GM23338 (cell line): ENCODE measurements at regions not wholly inside any gene's neighbourhood (a gene's known extent, or its start where the extent isn't known, plus 50 kb on each side); places are given as distances from the start of the nearest gene placed in this dataset.

Experiments used
- ATAC-seq: fragments of 200-7000 bp; cut with Tn5 transposase; 3 replicates; pipeline ENCODE4 v1.9.1; 2020
- DNase-seq: peaks from one replicate; pipeline ENCODE4 v3.0.0-alpha.2; 2015; ENCODE audit warnings: low spot score
- H2AFZ ChIP-seq: fragments of 200-600 bp; sonication (generic); 2 replicates; pipeline ENCODE4 v1.8.0; 2016; ENCODE audit warnings: antibody characterized with exemption, mild to moderate bottlenecking, moderate library complexity
- H3F3A ChIP-seq: fragments of 200-600 bp; sonication (generic); replicated peaks from 2 replicates; pipeline ENCODE4 v1.8.0; 2017; ENCODE audit warnings: antibody characterized with exemption, mixed run types, low read depth
- H3K27ac ChIP-seq: fragments of 200-600 bp; sonication (generic); 2 replicates; pipeline ENCODE4 v1.6.1; 2016; ENCODE audit warnings: low read depth
- H3K27me3 ChIP-seq: fragments of 200-600 bp; sonication (generic); 2 replicates; pipeline ENCODE4 v1.8.0; 2016; ENCODE audit warnings: mild to moderate bottlenecking, mixed run types, moderate library complexity; ENCODE audit not compliant: insufficient read depth
- H3K36me3 ChIP-seq: fragments of 200-600 bp; sonication (generic); 2 replicates; pipeline ENCODE4 v1.8.0; 2016; ENCODE audit warnings: mild to moderate bottlenecking; ENCODE audit not compliant: insufficient read depth
- H3K4me1 ChIP-seq: fragments of 200-600 bp; sonication (generic); 2 replicates; pipeline ENCODE4 v1.8.0; 2016; ENCODE audit warnings: mild to moderate bottlenecking, moderate library complexity; ENCODE audit not compliant: insufficient read depth
- H3K4me2 ChIP-seq: fragments of 200-600 bp; sonication (generic); 2 replicates; pipeline ENCODE4 v1.7.1; 2017; ENCODE audit warnings: mixed run types
- H3K4me3 ChIP-seq: fragments of 200-600 bp; sonication (generic); 2 replicates; pipeline ENCODE4 v1.6.1; 2016; ENCODE audit warnings: mixed run types
- H3K79me2 ChIP-seq: fragments of 200-600 bp; sonication (generic); replicated peaks from 2 replicates; pipeline ENCODE4 v1.8.0; 2017; ENCODE audit warnings: mild to moderate bottlenecking; ENCODE audit not compliant: insufficient read depth
- H3K9me2 ChIP-seq: fragments of 200-600 bp; sonication (generic); 2 replicates; pipeline ENCODE4 v1.8.0; 2017; ENCODE audit not compliant: insufficient read depth
- H4K20me1 ChIP-seq: fragments of 200-600 bp; sonication (generic); replicated peaks from 2 replicates; pipeline ENCODE4 v1.8.0; 2017; ENCODE audit warnings: mild to moderate bottlenecking; ENCODE audit not compliant: insufficient read depth
- H3K27ac Mint-ChIP-seq: 2 replicates; pipeline ENCODE4 v1.8.0; 2020; ENCODE audit warnings: inconsistent platforms, mild to moderate bottlenecking, moderate library complexity, mixed read lengths
- H3K27me3 Mint-ChIP-seq: 3 replicates; pipeline ENCODE4 v1.8.0; 2022; ENCODE audit warnings: low read depth, mild to moderate bottlenecking, moderate library complexity, mixed read lengths, inconsistent platforms; ENCODE audit not compliant: insufficient read depth, poor library complexity
- H3K36me3 Mint-ChIP-seq: 3 replicates; pipeline ENCODE4 v1.8.0; 2021; ENCODE audit warnings: low read depth, mild to moderate bottlenecking, inconsistent platforms, moderate library complexity, mixed read lengths
- H3K4me1 Mint-ChIP-seq: 3 replicates; pipeline ENCODE4 v1.8.0; 2020; ENCODE audit warnings: mild to moderate bottlenecking, inconsistent platforms, mixed read lengths
- H3K4me3 Mint-ChIP-seq: 3 replicates; pipeline ENCODE4 v1.8.0; 2021; ENCODE audit warnings: moderate library complexity, mild to moderate bottlenecking, inconsistent platforms, mixed read lengths
- H3K9me3 Mint-ChIP-seq: 3 replicates; pipeline ENCODE4 v1.8.0; 2020; ENCODE audit warnings: moderate library complexity, mild to moderate bottlenecking, inconsistent platforms, mixed read lengths
- CTCF ChIP-seq, 2 experiments: fragments of 200-600 bp in 1 of 2; sonication (generic) in 1 of 2; conservative IDR thresholded peaks; 2 replicates each; pipeline versions ENCODE4 v1.5.1 to v1.6.1; 2016 to 2017; ENCODE audit warnings: antibody characterized with exemption in 2 of 2, low read depth in 2 of 2, mild to moderate bottlenecking in 2 of 2, moderate library complexity in 1 of 2
- EZH2phosphoT487 ChIP-seq: fragments of 200-600 bp; sonication (generic); IDR thresholded peaks from one replicate; pipeline ENCODE4 v1.8.1; 2018; ENCODE audit warnings: antibody characterized with exemption; ENCODE audit not compliant: unreplicated experiment
- NANOG ChIP-seq: IDR thresholded peaks from 2 replicates; pipeline ENCODE4 v1.6.1; 2016; ENCODE audit warnings: antibody characterized with exemption, borderline replicate concordance
- POLR2AphosphoS5 ChIP-seq: IDR thresholded peaks from 2 replicates; pipeline ENCODE4 v1.6.1; 2016; ENCODE audit warnings: antibody characterized with exemption, low read depth
- REST ChIP-seq: IDR thresholded peaks from one replicate; pipeline ENCODE4 v1.6.1; 2018; ENCODE audit warnings: antibody characterized with exemption; ENCODE audit not compliant: unreplicated experiment
- STAT1 ChIP-seq: IDR thresholded peaks from one replicate; pipeline ENCODE4 v1.6.1; 2016; ENCODE audit warnings: antibody characterized with exemption; ENCODE audit not compliant: unreplicated experiment
- ZNF114 ChIP-seq: fragments of 250-450 bp; sonication (Bioruptor Pico); IDR thresholded peaks from 2 replicates; pipeline ENCODE4 v1.5.0; 2020; ENCODE audit warnings: mild to moderate bottlenecking, moderate library complexity
- ZNF331 ChIP-seq: fragments of 250-450 bp; sonication (Bioruptor Pico); IDR thresholded peaks from 2 replicates; pipeline ENCODE4 v1.5.0; 2020; ENCODE audit warnings: low read depth, mild to moderate bottlenecking, moderate library complexity
- TF ChIP-seq, protein P1 (sequence below): fragments of 250-450 bp; sonication (Bioruptor Pico); IDR thresholded peaks from 2 replicates; pipeline ENCODE4 v1.5.0; 2020; ENCODE audit warnings: mild to moderate bottlenecking, moderate library complexity

DNA sequence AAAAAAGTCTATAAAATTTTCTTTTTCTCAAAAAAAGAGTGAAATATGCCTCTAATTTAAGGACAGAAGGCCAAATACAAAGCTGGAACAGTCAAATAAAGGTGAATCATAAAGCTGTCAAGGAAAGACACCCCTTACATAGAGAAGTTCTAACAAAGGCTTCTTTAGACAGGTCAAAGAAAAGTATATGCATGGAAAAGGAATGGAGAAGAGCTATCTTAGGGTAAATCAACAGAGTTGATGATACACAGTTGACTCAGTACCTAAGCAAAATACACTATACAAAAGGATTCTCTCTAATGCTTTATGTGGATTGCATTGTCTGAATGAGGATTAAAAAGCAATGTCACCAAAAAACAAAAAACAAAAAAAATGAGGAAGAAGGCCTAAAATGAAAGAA lies 214.8 kb downstream of the TXNL1 start (continued):
- TF ChIP-seq, protein P1, sequence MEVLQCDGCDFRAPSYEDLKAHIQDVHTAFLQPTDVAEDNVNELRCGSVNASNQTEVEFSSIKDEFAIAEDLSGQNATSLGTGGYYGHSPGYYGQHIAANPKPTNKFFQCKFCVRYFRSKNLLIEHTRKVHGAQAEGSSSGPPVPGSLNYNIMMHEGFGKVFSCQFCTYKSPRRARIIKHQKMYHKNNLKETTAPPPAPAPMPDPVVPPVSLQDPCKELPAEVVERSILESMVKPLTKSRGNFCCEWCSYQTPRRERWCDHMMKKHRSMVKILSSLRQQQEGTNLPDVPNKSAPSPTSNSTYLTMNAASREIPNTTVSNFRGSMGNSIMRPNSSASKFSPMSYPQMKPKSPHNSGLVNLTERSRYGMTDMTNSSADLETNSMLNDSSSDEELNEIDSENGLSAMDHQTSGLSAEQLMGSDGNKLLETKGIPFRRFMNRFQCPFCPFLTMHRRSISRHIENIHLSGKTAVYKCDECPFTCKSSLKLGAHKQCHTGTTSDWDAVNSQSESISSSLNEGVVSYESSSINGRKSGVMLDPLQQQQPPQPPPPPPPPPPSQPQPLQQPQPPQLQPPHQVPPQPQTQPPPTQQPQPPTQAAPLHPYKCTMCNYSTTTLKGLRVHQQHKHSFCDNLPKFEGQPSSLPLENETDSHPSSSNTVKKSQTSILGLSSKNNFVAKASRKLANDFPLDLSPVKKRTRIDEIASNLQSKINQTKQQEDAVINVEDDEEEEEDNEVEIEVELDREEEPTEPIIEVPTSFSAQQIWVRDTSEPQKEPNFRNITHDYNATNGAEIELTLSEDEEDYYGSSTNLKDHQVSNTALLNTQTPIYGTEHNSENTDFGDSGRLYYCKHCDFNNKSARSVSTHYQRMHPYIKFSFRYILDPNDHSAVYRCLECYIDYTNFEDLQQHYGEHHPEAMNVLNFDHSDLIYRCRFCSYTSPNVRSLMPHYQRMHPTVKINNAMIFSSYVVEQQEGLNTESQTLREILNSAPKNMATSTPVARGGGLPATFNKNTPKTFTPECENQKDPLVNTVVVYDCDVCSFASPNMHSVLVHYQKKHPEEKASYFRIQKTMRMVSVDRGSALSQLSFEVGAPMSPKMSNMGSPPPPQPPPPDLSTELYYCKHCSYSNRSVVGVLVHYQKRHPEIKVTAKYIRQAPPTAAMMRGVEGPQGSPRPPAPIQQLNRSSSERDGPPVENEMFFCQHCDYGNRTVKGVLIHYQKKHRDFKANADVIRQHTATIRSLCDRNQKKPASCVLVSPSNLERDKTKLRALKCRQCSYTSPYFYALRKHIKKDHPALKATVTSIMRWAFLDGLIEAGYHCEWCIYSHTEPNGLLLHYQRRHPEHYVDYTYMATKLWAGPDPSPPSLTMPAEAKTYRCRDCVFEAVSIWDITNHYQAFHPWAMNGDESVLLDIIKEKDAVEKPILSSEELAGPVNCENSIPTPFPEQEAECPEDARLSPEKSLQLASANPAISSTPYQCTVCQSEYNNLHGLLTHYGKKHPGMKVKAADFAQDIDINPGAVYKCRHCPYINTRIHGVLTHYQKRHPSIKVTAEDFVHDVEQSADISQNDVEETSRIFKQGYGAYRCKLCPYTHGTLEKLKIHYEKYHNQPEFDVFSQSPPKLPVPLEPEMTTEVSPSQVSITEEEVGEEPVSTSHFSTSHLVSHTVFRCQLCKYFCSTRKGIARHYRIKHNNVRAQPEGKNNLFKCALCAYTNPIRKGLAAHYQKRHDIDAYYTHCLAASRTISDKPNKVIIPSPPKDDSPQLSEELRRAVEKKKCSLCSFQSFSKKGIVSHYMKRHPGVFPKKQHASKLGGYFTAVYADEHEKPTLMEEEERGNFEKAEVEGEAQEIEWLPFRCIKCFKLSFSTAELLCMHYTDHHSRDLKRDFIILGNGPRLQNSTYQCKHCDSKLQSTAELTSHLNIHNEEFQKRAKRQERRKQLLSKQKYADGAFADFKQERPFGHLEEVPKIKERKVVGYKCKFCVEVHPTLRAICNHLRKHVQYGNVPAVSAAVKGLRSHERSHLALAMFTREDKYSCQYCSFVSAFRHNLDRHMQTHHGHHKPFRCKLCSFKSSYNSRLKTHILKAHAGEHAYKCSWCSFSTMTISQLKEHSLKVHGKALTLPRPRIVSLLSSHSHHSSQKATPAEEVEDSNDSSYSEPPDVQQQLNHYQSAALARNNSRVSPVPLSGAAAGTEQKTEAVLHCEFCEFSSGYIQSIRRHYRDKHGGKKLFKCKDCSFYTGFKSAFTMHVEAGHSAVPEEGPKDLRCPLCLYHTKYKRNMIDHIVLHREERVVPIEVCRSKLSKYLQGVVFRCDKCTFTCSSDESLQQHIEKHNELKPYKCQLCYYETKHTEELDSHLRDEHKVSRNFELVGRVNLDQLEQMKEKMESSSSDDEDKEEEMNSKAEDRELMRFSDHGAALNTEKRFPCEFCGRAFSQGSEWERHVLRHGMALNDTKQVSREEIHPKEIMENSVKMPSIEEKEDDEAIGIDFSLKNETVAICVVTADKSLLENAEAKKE (CRISPR knock-in tag): no peak
- no peak for TF ChIP-seq ZNF331 (CRISPR knock-in tag)

DNA sequence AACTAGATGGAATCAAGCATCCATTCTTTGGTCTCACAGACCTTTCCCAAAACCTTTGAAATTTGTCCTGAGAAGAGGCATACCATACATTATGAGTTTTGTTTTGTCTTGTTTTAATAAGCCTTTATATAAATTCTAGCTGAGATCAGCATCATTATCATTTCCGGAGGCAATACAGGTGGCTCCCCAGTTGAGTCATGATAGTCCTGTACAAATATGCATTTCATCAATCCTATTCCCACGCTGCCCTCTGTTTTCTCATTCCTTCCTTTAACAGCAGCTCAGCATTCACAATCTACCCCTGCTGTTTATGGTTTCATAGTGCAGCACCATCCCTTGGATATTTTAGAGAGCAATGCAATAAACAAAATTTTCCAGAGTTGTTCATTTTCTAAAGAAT lies 216.7 kb downstream of the TXNL1 start:
- ATAC-seq: no peak

More for the DNA sequence above, 216.7 kb downstream of the TXNL1 start:
- no peaks in the 10 kb centered on the region for H3K27me3 ChIP-seq
- no peaks in the 10 kb centered on the region for H4K20me1 ChIP-seq
- Mint-ChIP-seq H3K36me3 (peaks cover 18% of the 10 kb centered on the region), H3K27ac (no peak overlapping the region), H3K27me3 (peaks cover 7% of the 10 kb centered on the region), H3K9me3 (peaks cover 21% of the 10 kb centered on the region), H3K4me1 (peaks cover 16% of the 10 kb centered on the region; the same call in 2 of the 3 replicates), H3K4me3 (no peak overlapping the region)
- no peaks in the 10 kb centered on the region for H3K79me2 ChIP-seq
- no peak overlapping the region for H2AFZ ChIP-seq
- H3K9me2 ChIP-seq: no peaks in the 10 kb centered on the region; the same call in 1 of the 2 replicates
- peak overlapping the region; percentile 86 for H3K27ac ChIP-seq
- no peak for TF ChIP-seq CTCF (conservative IDR thresholded peaks at IDR 0.05; ENCODE audit: low read depth in 2 of 2)
- TF ChIP-seq EZH2phosphoT487: no peak
- no peak for TF ChIP-seq NANOG
- no peak for TF ChIP-seq STAT1
- no peak for TF ChIP-seq REST
- no peak for TF ChIP-seq ZNF331 (CRISPR knock-in tag)
- TF ChIP-seq ZNF114 (CRISPR knock-in tag): no peak
- TF ChIP-seq POLR2AphosphoS5: no peak
- 0 out of 2 replicates have a peak overlapping the region, but pooled peaks have one; percentile 5 for H3K4me2 ChIP-seq
- no peaks in the 10 kb centered on the region for H3K36me3 ChIP-seq
- no peak overlapping the region for H3K4me3 ChIP-seq
- peaks cover 36% of the 10 kb centered on the region for H3K4me1 ChIP-seq
- H3F3A ChIP-seq: no peaks in the 10 kb centered on the region
- DNase-seq: no peak
